Loucy (cell line): ENCODE measurements at regions not wholly inside any gene's neighbourhood (a gene's known extent, or its start where the extent isn't known, plus 50 kb on each side); places are given as distances from the start of the nearest gene placed in this dataset.

ENCODE experiments used
- H2AFZ ChIP-seq: fragments of 200-600 bp; sonication (generic); 2 replicates; pipeline ENCODE4 v1.6.0; 2016; ENCODE audit warnings: antibody characterized with exemption, mild to moderate bottlenecking, low read length, moderate library complexity
- H3F3A ChIP-seq: fragments of 200-600 bp; 2 replicates; pipeline ENCODE4 v1.6.0; 2016; ENCODE audit warnings: antibody characterized with exemption, low read depth, mild to moderate bottlenecking
- H3K27me3 ChIP-seq: fragments of 200-600 bp; sonication (generic); 2 replicates; pipeline ENCODE4 v1.6.1; 2014; ENCODE audit warnings: low read length, mild to moderate bottlenecking; ENCODE audit not compliant: insufficient read depth, poor library complexity, severe bottlenecking
- H3K36me3 ChIP-seq: fragments of 200-600 bp; sonication (generic); 2 replicates; pipeline ENCODE4 v1.6.1; 2016; ENCODE audit warnings: low read length; ENCODE audit not compliant: insufficient read depth
- H3K4me1 ChIP-seq: fragments of 200-600 bp; sonication (generic); 2 replicates; pipeline ENCODE4 v1.5.1; 2014; ENCODE audit warnings: low read length, mild to moderate bottlenecking; ENCODE audit not compliant: insufficient read depth, poor library complexity, severe bottlenecking
- H3K4me2 ChIP-seq: fragments of 200-600 bp; sonication (generic); 2 replicates; pipeline ENCODE4 v1.6.0; 2014; ENCODE audit warnings: antibody characterized with exemption, low read length, low read depth, mild to moderate bottlenecking; ENCODE audit not compliant: poor library complexity, severe bottlenecking
- H3K4me3 ChIP-seq: fragments of 200-600 bp; sonication (generic); 2 replicates; pipeline ENCODE4 v1.5.1; 2014; ENCODE audit warnings: low read length, mild to moderate bottlenecking, mixed read lengths; ENCODE audit not compliant: poor library complexity, severe bottlenecking
- H3K79me2 ChIP-seq: fragments of 200-600 bp; sonication (generic); 2 replicates; pipeline ENCODE4 v1.6.1; 2014; ENCODE audit warnings: low read length; ENCODE audit not compliant: insufficient read depth
- H3K9ac ChIP-seq: fragments of 200-600 bp; sonication (generic); 2 replicates; pipeline ENCODE4 v1.6.0; 2014; ENCODE audit warnings: mild to moderate bottlenecking, low read depth, low read length, moderate library complexity; ENCODE audit not compliant: poor library complexity, severe bottlenecking
- H3K9me2 ChIP-seq: fragments of 200-600 bp; sonication (generic); replicated peaks from 2 replicates; pipeline ENCODE4 v1.6.1; 2016; ENCODE audit warnings: low read depth, low read length, mixed read lengths
- H3K9me3 ChIP-seq: fragments of 200-600 bp; sonication (generic); 2 replicates; pipeline ENCODE4 v1.6.1; 2014; ENCODE audit warnings: mild to moderate bottlenecking, antibody characterized with exemption, low read length, low read depth; ENCODE audit not compliant: insufficient read depth
- H4K20me1 ChIP-seq: fragments of 200-600 bp; sonication (generic); 2 replicates; pipeline ENCODE4 v1.6.0; 2014; ENCODE audit warnings: antibody characterized with exemption, low read length, mild to moderate bottlenecking; ENCODE audit not compliant: insufficient read depth, poor library complexity, severe bottlenecking
- EZH2phosphoT487 ChIP-seq: fragments of 200-600 bp; IDR thresholded peaks from 2 replicates; pipeline ENCODE4 v1.6.1; 2018; ENCODE audit warnings: antibody characterized with exemption, mild to moderate bottlenecking, moderate library complexity, borderline replicate concordance
- TF ChIP-seq, protein P1 (sequence below): fragments of 200-600 bp; sonication (generic); conservative IDR thresholded peaks from 2 replicates; pipeline ENCODE4 v1.5.1; 2014; ENCODE audit warnings: mild to moderate bottlenecking, antibody characterized with exemption, low read length

GRCh38 chr9:87338088-87338989 lies 159.3 kb upstream of the DAPK1 start:
- no peaks in the 10 kb centered on the region for H3K36me3 ChIP-seq
- H4K20me1 ChIP-seq = no peaks in the 10 kb centered on the region
- TF ChIP-seq EZH2phosphoT487 = no peak
- TF ChIP-seq, protein P1, sequence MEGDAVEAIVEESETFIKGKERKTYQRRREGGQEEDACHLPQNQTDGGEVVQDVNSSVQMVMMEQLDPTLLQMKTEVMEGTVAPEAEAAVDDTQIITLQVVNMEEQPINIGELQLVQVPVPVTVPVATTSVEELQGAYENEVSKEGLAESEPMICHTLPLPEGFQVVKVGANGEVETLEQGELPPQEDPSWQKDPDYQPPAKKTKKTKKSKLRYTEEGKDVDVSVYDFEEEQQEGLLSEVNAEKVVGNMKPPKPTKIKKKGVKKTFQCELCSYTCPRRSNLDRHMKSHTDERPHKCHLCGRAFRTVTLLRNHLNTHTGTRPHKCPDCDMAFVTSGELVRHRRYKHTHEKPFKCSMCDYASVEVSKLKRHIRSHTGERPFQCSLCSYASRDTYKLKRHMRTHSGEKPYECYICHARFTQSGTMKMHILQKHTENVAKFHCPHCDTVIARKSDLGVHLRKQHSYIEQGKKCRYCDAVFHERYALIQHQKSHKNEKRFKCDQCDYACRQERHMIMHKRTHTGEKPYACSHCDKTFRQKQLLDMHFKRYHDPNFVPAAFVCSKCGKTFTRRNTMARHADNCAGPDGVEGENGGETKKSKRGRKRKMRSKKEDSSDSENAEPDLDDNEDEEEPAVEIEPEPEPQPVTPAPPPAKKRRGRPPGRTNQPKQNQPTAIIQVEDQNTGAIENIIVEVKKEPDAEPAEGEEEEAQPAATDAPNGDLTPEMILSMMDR = no peak
- no peak overlapping the region for H3K4me2 ChIP-seq
- no peaks in the 10 kb centered on the region for H3K27me3 ChIP-seq
- H3K9me2 ChIP-seq = no peaks in the 10 kb centered on the region
- no peaks in the 10 kb centered on the region for H3K9me3 ChIP-seq
- no peak overlapping the region for H3K9ac ChIP-seq
- no peaks in the 10 kb centered on the region for H3K4me1 ChIP-seq
- H3K79me2 ChIP-seq = no peaks in the 10 kb centered on the region
- H3K4me3 ChIP-seq = no peak overlapping the region
- no peak overlapping the region for H2AFZ ChIP-seq
- H3F3A ChIP-seq = no peaks in the 10 kb centered on the region

- TF ChIP-seq, protein P1 = no peak
- TF ChIP-seq EZH2phosphoT487 = no peak
- Histone ChIP-seq H3K36me3 (no peaks in the 10 kb centered on the region), H3K4me3 (no peak overlapping the region), H2AFZ (no peak overlapping the region), H3K9me3 (no peaks in the 10 kb centered on the region), H3F3A (no peaks in the 10 kb centered on the region), H3K4me2 (no peak overlapping the region), H3K4me1 (no peaks in the 10 kb centered on the region), H4K20me1 (no peaks in the 10 kb centered on the region), H3K9ac (no peak overlapping the region), H3K79me2 (no peaks in the 10 kb centered on the region), H3K27me3 (no peaks in the 10 kb centered on the region), H3K9me2 (no peaks in the 10 kb centered on the region)
Observed at GRCh38 chr9:87340391-87340790, 157.3 kb upstream of the DAPK1 start.

- Histone ChIP-seq H3F3A (no peaks in the 10 kb centered on the region), H3K79me2 (no peaks in the 10 kb centered on the region), H3K9me3 (no peaks in the 10 kb centered on the region), H3K27me3 (no peaks in the 10 kb centered on the region), H3K9ac (no peak overlapping the region), H3K4me2 (no peak overlapping the region), H3K36me3 (no peaks in the 10 kb centered on the region), H3K4me3 (no peak overlapping the region), H4K20me1 (no peaks in the 10 kb centered on the region), H2AFZ (no peak overlapping the region), H3K4me1 (no peaks in the 10 kb centered on the region), H3K9me2 (no peaks in the 10 kb centered on the region)
- no peak for TF ChIP-seq EZH2phosphoT487
- TF ChIP-seq, protein P1 = no peak
Observed at GRCh38 chr9:87342743-87343142, 154.9 kb upstream of the DAPK1 start.
